Immature natural killer cell (primary cell): ENCODE measurements at regions not wholly inside any gene's neighbourhood (a gene's known extent, or its start where the extent isn't known, plus 50 kb on each side); places are given as distances from the start of the nearest gene placed in this dataset.
"Not testable (repeated sequence)": the region's sequence is repeated elsewhere in the genome, so short reads cannot be mapped to it uniquely, and the experiment has no call there.

ENCODE experiments used
- DNase-seq, 3 donors: peaks; one replicate each; pipeline ENCODE4 v3.0.0; 2022; ENCODE audit warnings: mixed read lengths in 1 of 3
- H3K27ac Mint-ChIP-seq, 6 donors: one replicate each; pipeline ENCODE4 v1.8.0; 2020; ENCODE audit warnings: mixed read lengths in 6 of 6, mild to moderate bottlenecking in 5 of 6, inconsistent platforms in 4 of 6, moderate library complexity in 3 of 6
- H3K27me3 Mint-ChIP-seq, 3 donors: one replicate each; pipeline ENCODE4 v1.8.0; 2020 to 2021; ENCODE audit warnings: low read depth in 3 of 3, mild to moderate bottlenecking in 3 of 3, mixed read lengths in 3 of 3, moderate library complexity in 3 of 3, inconsistent platforms in 1 of 3
- H3K36me3 Mint-ChIP-seq, 3 donors: one replicate each; pipeline ENCODE4 v1.8.0; 2020; ENCODE audit warnings: mixed read lengths in 3 of 3, inconsistent platforms in 2 of 3, mild to moderate bottlenecking in 2 of 3
- H3K4me1 Mint-ChIP-seq, 2 donors: one replicate each; pipeline ENCODE4 v1.8.0; 2020; ENCODE audit warnings: inconsistent platforms in 2 of 2, mild to moderate bottlenecking in 2 of 2, mixed read lengths in 2 of 2, moderate library complexity in 1 of 2
- H3K4me3 Mint-ChIP-seq, 5 donors: one replicate each; pipeline ENCODE4 v1.8.0; 2020; ENCODE audit warnings: mild to moderate bottlenecking in 5 of 5, mixed read lengths in 5 of 5, inconsistent platforms in 3 of 5, moderate library complexity in 3 of 5
- H3K9me3 Mint-ChIP-seq, 6 donors: one replicate each; pipeline ENCODE4 v1.8.0; 2020; ENCODE audit warnings: mild to moderate bottlenecking in 6 of 6, mixed read lengths in 6 of 6, inconsistent platforms in 4 of 6, moderate library complexity in 3 of 6

GRCh38 chr2:77831060-77831459 lies 308.9 kb upstream of the LRRTM4 start:
- no peak for DNase-seq
- Mint-ChIP-seq H3K4me1 (no peaks in the 10 kb centered on the region), H3K9me3 (peaks cover 19 to 80% (median 62%) of the 10 kb centered on the region in 6 donors), H3K36me3 (peaks cover 0 to 3% (median 3%) of the 10 kb centered on the region in 3 donors), H3K27ac (no peak overlapping the region), H3K27me3 (no peaks in the 10 kb centered on the region), H3K4me3 (no peak overlapping the region)

DNA sequence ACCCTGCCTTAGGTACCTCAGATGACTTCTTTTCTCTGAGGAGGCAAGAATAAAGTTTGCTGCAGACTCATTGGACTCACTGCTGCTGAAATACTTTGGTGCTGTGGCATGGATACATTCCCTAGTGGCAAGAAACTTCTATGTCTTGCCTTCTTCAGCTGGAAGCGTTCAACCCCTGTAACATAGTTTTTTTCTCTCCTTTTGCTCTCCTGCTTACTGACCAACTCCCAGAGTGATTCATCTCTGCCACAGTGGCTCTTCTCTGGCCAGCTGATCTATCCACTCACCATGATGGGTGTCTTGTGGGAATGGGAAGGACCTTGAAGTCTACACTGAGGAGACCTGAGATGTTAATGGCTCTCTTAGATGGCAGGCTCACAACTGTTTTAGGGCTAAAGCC lies 309.3 kb upstream of the LRRTM4 start:
- H3K4me3 Mint-ChIP-seq: no peak overlapping the region
- no peak for DNase-seq
- H3K36me3 Mint-ChIP-seq: peaks cover 0 to 3% (median 3%) of the 10 kb centered on the region in 3 donors
- H3K9me3 Mint-ChIP-seq: peaks cover 19 to 82% (median 65%) of the 10 kb centered on the region in 6 donors
- H3K4me1 Mint-ChIP-seq: no peaks in the 10 kb centered on the region
- no peaks in the 10 kb centered on the region for H3K27me3 Mint-ChIP-seq
- H3K27ac Mint-ChIP-seq: no peak overlapping the region

- no peak overlapping the region for H3K4me3 Mint-ChIP-seq
- H3K36me3 Mint-ChIP-seq: peaks cover 0 to 3% (median 3%) of the 10 kb centered on the region in 3 donors
- no peaks in the 10 kb centered on the region for H3K4me1 Mint-ChIP-seq
- H3K9me3 Mint-ChIP-seq: peaks cover 19 to 79% (median 62%) of the 10 kb centered on the region in 6 donors
- no peak for DNase-seq
- no peaks in the 10 kb centered on the region for H3K27me3 Mint-ChIP-seq
- H3K27ac Mint-ChIP-seq: no peak overlapping the region
Observed at GRCh38 chr2:77831898-77832297, 309.7 kb upstream of the LRRTM4 start.

GRCh38 chr2:77834360-77835002 lies 312.3 kb upstream of the LRRTM4 start:
- H3K4me3 Mint-ChIP-seq: no peak overlapping the region
- no peak for DNase-seq
- peaks cover 0 to 3% (median 3%) of the 10 kb centered on the region in 3 donors for H3K36me3 Mint-ChIP-seq
- H3K4me1 Mint-ChIP-seq: no peaks in the 10 kb centered on the region
- no peaks in the 10 kb centered on the region for H3K27me3 Mint-ChIP-seq
- H3K27ac Mint-ChIP-seq: no peak overlapping the region
- peaks cover 19 to 74% (median 52%) of the 10 kb centered on the region in 6 donors for H3K9me3 Mint-ChIP-seq

- Mint-ChIP-seq H3K4me3 (no peak overlapping the region), H3K36me3 (peaks cover 0 to 3% (median 3%) of the 10 kb centered on the region in 3 donors), H3K27me3 (no peaks in the 10 kb centered on the region), H3K4me1 (no peaks in the 10 kb centered on the region), H3K27ac (no peak overlapping the region), H3K9me3 (peaks cover 18 to 64% (median 43%) of the 10 kb centered on the region in 6 donors)
- DNase-seq: no peak
Observed at GRCh38 chr2:77838441-77838840, 316.3 kb upstream of the LRRTM4 start.

- no peak overlapping the region for H3K4me3 Mint-ChIP-seq
- H3K36me3 Mint-ChIP-seq: peaks cover 0 to 3% (median 0%) of the 10 kb centered on the region in 3 donors
- no peaks in the 10 kb centered on the region for H3K27me3 Mint-ChIP-seq
- no peak for DNase-seq
- peaks cover 15 to 59% (median 43%) of the 10 kb centered on the region in 6 donors for H3K9me3 Mint-ChIP-seq
- H3K27ac Mint-ChIP-seq: no peak overlapping the region
- no peaks in the 10 kb centered on the region for H3K4me1 Mint-ChIP-seq
Observed at GRCh38 chr2:77839102-77839501, 316.9 kb upstream of the LRRTM4 start.

GRCh38 chr2:77862120-77862519 lies 339.9 kb upstream of the LRRTM4 start:
- no peak overlapping the region for H3K27ac Mint-ChIP-seq
- H3K4me3 Mint-ChIP-seq: no peak overlapping the region
- H3K36me3 Mint-ChIP-seq: peaks cover 0 to 8% (median 0%) of the 10 kb centered on the region in 3 donors
- H3K9me3 Mint-ChIP-seq: peaks cover 15 to 63% (median 34%) of the 10 kb centered on the region in 6 donors
- no peak for DNase-seq
- no peaks in the 10 kb centered on the region for H3K27me3 Mint-ChIP-seq
- no peaks in the 10 kb centered on the region for H3K4me1 Mint-ChIP-seq

GRCh38 chr2:77864426-77864825 lies 342.2 kb upstream of the LRRTM4 start:
- Mint-ChIP-seq H3K27me3 (no peaks in the 10 kb centered on the region), H3K4me1 (no peaks in the 10 kb centered on the region), H3K9me3 (peaks cover 13 to 52% (median 27%) of the 10 kb centered on the region in 6 donors), H3K36me3 (peaks cover 0 to 8% (median 0%) of the 10 kb centered on the region in 3 donors), H3K4me3 (no peak overlapping the region), H3K27ac (no peak overlapping the region)
- DNase-seq: no peak

GRCh38 chr2:77866661-77867060 lies 344.5 kb upstream of the LRRTM4 start:
- peaks cover 0 to 1% (median under 1%) of the 10 kb centered on the region in 3 donors for H3K27me3 Mint-ChIP-seq
- H3K9me3 Mint-ChIP-seq: peaks cover 8 to 41% (median 24%) of the 10 kb centered on the region in 6 donors
- no peaks in the 10 kb centered on the region for H3K4me1 Mint-ChIP-seq
- no peak for DNase-seq
- H3K27ac Mint-ChIP-seq: no peak overlapping the region
- peaks cover 0 to 3% (median 0%) of the 10 kb centered on the region in 3 donors for H3K36me3 Mint-ChIP-seq
- no peak overlapping the region for H3K4me3 Mint-ChIP-seq

DNA sequence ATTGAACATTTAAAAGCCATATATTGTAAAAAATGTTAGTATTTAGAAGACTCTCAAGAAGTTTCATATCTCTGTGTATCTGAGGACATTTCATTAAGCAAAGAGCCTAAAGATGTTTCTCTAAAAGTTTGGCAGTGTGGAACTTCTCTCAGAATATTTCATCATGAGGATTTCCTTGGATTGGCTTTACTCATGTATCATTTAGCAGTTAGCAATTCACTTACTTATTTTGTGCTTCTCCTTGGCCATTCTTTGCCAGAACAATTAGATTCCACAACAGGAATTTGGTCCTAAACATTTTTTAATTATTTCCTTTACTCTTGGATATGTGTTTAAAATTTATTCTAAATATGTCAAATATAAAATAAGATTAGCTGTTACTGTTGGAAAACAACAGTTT lies 345.0 kb upstream of the LRRTM4 start:
- Mint-ChIP-seq H3K27me3 (peaks cover 0 to 2% (median 1%) of the 10 kb centered on the region in 3 donors), H3K4me3 (no peak overlapping the region), H3K36me3 (peaks cover 0 to 3% (median 0%) of the 10 kb centered on the region in 3 donors), H3K4me1 (no peaks in the 10 kb centered on the region), H3K9me3 (peaks cover 9 to 45% (median 28%) of the 10 kb centered on the region in 6 donors), H3K27ac (no peak overlapping the region)
- no peak for DNase-seq

GRCh38 chr2:77873506-77873905 lies 351.3 kb upstream of the LRRTM4 start:
- H3K27ac Mint-ChIP-seq: no peak overlapping the region
- H3K36me3 Mint-ChIP-seq: no peaks in the 10 kb centered on the region
- no peaks in the 10 kb centered on the region for H3K4me1 Mint-ChIP-seq
- no peak for DNase-seq
- H3K27me3 Mint-ChIP-seq: peaks cover 0 to 2% (median 1%) of the 10 kb centered on the region in 3 donors
- H3K9me3 Mint-ChIP-seq: peaks cover 14 to 40% (median 22%) of the 10 kb centered on the region in 6 donors
- no peak overlapping the region for H3K4me3 Mint-ChIP-seq

- peaks cover 9 to 59% (median 30%) of the 10 kb centered on the region in 6 donors for H3K9me3 Mint-ChIP-seq
- H3K36me3 Mint-ChIP-seq, H3K4me1 Mint-ChIP-seq, H3K27me3 Mint-ChIP-seq, H3K4me3 Mint-ChIP-seq, DNase-seq, H3K27ac Mint-ChIP-seq: not testable (repeated sequence)
Observed at GRCh38 chr2:77900211-77900610, 378.0 kb upstream of the LRRTM4 start.

DNA sequence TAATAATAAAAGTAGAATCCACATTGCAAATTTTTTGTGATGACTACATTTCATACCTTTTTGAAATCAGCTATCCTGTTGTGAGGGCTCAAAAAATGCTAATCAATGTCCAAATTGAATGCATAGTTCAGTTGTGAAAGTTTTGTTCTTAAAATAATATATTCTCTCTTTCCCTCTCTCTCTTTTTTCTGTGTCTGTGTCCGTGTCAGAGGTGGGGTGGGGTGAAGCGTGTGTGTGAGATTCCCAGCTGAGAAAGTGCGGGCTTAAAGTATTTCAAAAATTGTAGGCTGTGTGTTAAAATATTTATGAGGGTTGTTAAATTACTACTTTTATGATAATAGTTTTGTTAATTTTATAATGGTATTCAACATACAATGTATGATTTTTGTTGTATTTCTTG lies 388.0 kb upstream of the LRRTM4 start:
- no peak overlapping the region for H3K27ac Mint-ChIP-seq
- DNase-seq: no peak
- no peak overlapping the region for H3K4me3 Mint-ChIP-seq
- no peaks in the 10 kb centered on the region for H3K4me1 Mint-ChIP-seq
- peaks cover 9 to 57% (median 31%) of the 10 kb centered on the region in 6 donors for H3K9me3 Mint-ChIP-seq
- peaks cover 0 to 2% (median 0%) of the 10 kb centered on the region in 3 donors for H3K27me3 Mint-ChIP-seq
- peaks cover 0 to 3% (median 0%) of the 10 kb centered on the region in 3 donors for H3K36me3 Mint-ChIP-seq

DNA sequence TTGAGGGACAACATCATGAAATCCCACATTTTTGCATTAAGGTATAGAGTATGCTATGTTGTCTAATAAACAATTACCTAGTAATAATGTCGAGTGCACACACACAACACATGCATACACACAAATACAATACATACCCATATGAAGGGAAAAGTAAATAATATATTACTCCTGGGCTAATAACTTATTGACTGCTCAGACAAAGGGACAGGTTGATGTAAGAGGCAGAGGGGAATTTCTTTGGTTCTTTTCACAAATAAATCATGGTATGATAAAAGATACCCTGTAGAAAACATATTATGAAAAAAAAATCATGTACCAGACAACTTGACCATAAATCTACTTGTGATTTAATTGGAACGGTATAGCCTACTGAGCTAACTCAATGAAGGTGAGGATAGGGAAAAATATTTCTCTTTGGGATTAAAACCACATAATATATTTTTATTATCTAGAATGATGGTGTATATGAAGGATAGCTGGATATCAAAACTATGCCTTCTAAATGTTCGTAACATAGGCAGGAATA lies 398.7 kb upstream of the LRRTM4 start:
- no peak overlapping the region for H3K4me3 Mint-ChIP-seq
- H3K4me1 Mint-ChIP-seq: no peaks in the 10 kb centered on the region
- no peak for DNase-seq
- no peaks in the 10 kb centered on the region for H3K27me3 Mint-ChIP-seq
- H3K9me3 Mint-ChIP-seq: peaks cover 3 to 55% (median 27%) of the 10 kb centered on the region in 6 donors
- H3K36me3 Mint-ChIP-seq: peaks cover 0 to 6% (median 0%) of the 10 kb centered on the region in 3 donors
- no peak overlapping the region for H3K27ac Mint-ChIP-seq
